Medulla oblongata (tissue), 1 donor: ENCODE measurements at regions not wholly inside any gene's neighbourhood (a gene's known extent, or its start where the extent isn't known, plus 50 kb on each side); places are given as distances from the start of the nearest gene placed in this dataset.
"Not testable (repeated sequence)": the region's sequence is repeated elsewhere in the genome, so short reads cannot be mapped to it uniquely, and the experiment has no call there.

ENCODE experiments used
- DNase-seq: peaks from one replicate; pipeline ENCODE4 v3.0.0-alpha.2; 2015; ENCODE audit errors: extremely low spot score

GRCh38 chr3:180420016-180420415, 181.9 kb upstream of the TTC14 start:
- DNase-seq, result no peak

DNA sequence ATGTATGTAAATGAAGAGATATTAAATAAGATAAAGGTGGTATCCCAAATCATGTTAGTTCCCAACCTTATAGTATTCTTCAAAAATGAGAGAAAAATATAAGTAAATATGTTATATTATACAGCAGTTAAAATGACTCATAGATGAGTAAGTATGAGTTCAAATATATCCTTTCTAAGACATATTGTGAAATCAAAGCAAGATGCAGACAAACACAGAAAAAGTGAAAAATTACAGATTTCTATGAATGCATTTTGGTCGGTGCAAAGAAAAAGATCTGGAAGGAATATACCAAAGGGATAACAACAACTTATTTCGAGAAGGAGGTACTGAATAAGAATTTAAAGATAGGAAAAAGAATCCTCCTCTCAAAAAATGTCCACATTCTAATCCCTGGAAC, 181.2 kb upstream of the TTC14 start:
- no peak for DNase-seq

DNA sequence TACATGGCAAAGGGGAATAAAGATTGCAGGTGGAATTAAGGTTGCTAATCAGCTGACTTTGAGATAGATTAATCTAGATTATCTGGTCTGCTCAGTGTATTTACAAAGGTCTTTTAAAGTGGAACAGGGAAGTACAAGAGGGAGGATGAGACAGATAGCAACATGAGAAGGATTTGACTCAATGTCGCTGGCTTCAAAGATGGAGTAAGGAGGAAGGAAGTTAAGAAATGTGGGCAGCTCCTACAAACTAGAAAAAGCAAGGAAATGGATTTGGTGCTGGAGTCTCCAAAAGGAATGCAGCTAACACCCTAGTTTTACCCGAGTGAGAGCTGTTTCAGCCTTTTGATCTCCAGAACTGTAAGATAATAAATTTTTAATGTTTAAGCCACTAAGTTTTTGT, 180.7 kb upstream of the TTC14 start:
- no peak for DNase-seq

DNA sequence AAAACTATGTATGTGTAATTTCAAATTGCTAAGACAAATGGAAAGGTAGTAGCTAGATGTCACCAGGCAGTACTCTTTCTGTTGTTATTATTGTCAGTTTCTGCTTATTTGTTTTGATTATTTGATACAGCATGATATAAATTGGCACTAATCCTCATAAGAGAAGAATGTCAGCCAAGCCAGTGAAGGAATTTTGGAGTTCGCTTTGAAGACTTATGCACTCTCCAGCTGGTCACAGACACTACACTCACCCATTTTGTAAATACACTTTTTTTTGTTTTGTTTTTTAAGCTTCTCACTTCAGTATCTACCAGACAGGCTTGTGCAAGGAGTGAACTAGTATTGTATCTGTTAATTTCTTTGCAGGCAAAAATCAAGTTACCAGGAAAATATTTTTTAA, 180.2 kb upstream of the TTC14 start:
- no peak for DNase-seq

GRCh38 chr3:180424305-180424704, 177.7 kb upstream of the TTC14 start:
- DNase-seq, result not testable (repeated sequence)

GRCh38 chr3:180430896-180431295, 171.1 kb upstream of the TTC14 start:
- DNase-seq, result no peak

GRCh38 chr3:180433152-180433551, 168.8 kb upstream of the TTC14 start:
- no peak for DNase-seq

GRCh38 chr3:180447136-180447535, 154.8 kb upstream of the TTC14 start:
- DNase-seq, result no peak

DNA sequence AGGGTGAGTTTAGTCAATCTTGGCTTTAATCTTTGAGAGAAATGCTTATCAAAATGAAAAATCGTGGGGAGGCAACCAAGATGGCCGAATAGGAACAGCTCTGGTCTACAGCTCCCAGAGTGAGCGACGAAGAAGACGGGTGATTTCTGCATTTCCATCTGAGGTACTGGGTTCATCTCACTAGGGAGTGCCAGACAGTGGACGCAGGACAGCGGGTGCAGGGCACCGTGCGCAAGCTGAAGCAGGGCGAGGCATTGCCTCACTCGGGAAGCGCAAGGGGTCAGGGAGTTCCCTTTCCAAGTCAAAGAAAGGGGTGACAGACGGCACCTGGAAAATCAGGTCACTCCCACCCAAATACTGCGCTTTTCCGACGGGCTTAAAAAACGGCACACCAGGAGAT, 153.6 kb upstream of the TTC14 start:
- DNase-seq, result not testable (repeated sequence)

GRCh38 chr3:180457225-180457624, 144.7 kb upstream of the TTC14 start:
- DNase-seq, result no peak

DNA sequence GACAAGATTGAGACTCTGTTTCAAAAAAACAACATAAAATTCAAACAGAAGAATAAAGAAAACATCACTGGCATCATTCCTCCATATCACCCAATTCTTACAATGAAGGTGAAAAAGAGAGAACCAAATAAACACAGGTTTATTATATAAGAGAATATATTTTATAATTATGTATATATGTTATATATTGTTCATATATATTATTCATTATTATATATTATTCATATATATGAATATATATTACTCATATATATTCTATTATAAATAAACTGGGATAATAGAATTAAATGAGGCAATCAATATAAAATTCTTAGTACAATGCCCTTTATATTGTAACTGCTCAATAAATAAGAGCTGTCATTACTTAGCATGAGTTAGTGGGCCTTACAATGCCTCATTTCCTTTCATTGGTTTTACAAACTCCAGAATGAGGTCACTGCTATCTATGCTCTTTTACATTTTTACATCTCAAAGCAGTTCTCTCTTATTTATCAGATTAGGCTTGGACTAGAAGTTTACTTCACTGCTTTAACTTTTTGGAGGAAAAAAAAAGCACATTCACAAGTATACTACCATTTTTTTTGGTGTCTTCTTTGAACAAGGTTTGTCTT, 135.5 kb upstream of the TTC14 start:
- no peak for DNase-seq

DNA sequence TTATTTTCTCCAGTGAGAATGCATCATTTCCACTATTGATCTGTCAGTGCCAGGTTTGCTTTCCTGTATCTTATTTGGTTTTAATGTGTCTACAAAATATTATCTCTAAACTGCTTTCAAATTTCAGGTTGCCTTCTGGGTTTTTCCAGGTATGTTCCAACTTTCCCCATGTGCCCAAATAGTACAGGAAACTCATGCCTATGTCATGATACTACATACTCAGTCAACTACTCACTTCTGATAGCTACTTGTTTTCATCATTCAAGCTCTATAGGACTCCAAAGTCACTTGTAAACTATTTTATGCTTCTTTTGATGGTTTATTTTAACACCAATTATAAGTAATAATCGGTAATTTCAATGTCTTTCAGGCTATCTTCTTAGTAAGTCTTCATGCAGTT, 134.8 kb upstream of the TTC14 start:
- no peak for DNase-seq

GRCh38 chr3:180469149-180469548, 132.8 kb upstream of the TTC14 start:
- DNase-seq, result no peak

- DNase-seq, result no peak
Measured at GRCh38 chr3:180478695-180479094, 123.3 kb upstream of the TTC14 start.

DNA sequence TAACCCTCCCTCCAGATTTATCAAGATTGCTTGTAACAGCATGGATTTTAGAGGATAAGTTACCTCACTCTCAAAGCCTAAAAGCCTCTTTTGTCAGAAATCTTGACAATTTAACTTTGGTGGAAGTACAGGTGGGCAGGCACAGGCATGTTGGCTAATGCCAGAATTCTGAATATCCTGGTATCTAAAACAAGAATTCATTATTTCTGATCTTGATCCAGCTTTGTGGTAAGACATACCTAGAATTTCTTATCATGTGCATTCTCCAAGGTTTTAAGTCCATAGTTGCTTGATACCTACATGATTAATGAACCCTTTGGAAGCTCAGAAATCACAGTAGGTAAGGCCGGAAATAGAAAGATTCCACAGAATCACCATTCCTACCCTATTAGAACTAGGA, 109.9 kb upstream of the TTC14 start:
- no peak for DNase-seq

DNA sequence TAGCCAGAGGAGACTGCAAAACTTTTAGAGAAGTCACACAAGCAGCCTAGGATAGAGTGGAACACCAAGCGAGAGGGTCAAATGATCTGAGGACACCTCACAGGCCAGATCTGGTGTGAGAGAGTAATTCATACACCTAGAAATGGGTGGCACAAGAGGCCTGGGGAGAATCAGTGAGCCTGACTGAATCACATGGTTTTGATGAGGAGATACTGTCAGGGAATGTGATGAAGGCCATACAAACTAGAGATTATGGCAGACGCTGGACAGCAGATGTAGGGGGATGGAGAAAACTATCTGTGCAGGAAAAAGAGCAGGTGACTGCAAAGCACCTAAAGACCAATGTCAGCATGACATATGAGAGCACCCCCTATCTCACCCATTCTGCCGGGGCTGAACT, 105.0 kb upstream of the TTC14 start:
- DNase-seq, result no peak

DNA sequence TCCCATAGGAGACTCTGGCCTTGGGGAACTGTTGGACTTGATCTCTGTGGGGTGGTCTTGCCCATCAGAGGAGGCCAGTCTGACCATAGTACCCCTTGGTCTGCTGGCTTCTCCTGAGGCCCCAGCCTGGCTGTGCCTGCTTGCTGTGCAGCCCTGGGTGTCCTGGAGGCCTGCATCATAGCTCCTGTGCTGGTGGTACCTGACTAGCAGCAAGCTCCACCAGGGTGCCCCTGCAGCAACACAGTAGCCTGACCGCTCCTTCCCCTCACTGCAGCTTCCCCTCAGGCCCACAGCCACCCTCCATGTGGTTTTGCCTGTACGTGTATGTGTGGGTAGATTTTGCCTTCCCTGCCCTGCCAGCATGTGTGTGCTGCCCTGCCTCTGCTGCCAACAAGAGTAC, 85.6 kb upstream of the TTC14 start:
- DNase-seq, result no peak

GRCh38 chr3:180523040-180523439, 78.9 kb upstream of the TTC14 start:
- no peak for DNase-seq

GRCh38 chr3:180528843-180529242, 73.1 kb upstream of the TTC14 start:
- DNase-seq, result no peak

DNA sequence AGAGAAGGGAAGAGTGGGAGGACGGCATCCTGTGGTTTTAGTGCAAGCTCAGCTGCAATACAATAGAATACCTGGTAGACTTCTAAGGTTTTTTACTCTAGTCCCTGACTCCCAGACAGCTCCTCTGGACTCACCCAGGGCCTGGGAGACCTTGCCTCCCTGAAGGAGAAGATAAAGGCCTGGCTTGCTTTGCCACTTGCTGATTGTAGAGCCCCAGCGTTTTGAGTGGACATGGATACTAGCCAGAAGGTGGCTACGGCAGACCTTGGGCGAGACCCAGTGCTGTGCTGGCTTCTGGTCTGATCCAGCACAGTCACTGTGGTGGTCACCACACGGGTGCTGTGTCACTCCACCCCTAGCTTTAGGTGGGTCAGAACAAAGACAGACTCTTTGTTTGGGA, 72.2 kb upstream of the TTC14 start:
- DNase-seq, result no peak

DNA sequence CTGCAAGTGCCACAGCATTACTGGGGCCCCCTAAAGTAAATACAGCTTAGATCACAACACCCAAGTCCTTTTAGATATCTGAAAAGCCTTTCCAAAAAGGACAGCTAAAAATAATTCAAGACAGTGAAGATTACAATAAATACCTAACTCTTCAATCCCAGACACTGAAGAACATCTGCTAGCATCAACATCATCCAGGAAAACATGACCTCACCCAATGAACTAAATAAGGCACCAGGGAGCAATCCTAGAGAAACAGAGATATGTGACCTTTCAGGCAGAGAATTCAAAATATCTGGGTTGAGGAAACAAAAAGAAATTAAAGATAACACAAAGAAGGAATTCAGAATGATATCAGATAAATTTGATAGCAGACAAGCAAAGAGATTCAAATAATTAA, 71.7 kb upstream of the TTC14 start:
- no peak for DNase-seq

DNA sequence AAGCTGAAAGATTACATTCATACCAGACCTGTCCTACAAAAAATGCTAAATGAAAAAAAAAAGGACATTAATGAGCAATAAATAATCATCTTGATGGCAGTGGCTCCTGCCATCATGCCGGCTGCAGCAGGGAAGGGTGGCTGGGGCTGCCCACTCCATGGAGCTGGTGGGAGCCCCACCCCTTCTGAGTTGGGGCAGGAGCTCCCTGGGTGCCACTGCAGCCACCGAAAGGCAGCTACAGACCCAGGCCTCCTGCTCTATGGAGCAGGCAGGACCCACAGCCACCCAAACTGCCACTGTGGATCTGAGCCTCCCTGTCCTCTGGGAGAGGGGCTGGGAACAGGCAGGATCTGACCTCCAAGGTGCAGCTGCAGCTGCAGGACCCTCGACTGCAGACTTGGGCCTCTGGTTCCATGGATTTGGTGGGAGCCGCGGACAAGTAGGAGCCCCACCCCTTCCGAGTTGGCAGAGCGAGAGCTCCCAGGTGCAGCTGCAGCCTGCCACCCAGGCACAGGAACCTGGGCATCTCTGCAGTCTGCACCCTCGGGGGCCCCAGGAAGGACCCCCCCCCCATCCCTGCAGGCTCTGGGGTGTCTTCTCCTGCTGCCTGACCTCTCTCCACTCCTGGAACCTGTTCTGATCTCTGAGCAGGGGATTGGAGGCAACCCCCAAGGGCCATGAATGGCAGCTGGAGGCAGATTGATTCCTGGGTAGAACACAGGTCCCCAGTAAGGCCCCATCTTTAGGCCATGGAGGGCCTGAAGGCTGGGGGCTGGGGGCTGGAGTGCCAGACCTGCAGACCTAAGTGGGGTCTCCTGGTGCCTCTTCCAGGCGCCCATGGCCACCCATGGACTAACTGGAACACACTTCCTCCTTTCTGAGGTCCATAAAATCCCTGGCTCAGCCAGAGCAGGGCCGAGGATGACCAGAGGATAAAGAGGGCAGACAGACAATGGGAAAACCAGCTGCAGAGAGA, 70.4 kb upstream of the TTC14 start:
- no peak for DNase-seq

GRCh38 chr3:180534828-180535227, 67.1 kb upstream of the TTC14 start:
- no peak for DNase-seq
